HK-2 (cell line): ENCODE measurements at regions not wholly inside any gene's neighbourhood (a gene's known extent, or its start where the extent isn't known, plus 50 kb on each side); places are given as distances from the start of the nearest gene placed in this dataset.
"Not testable (repeated sequence)": the region's sequence is repeated elsewhere in the genome, so short reads cannot be mapped to it uniquely, and the experiment has no call there.

Source experiments
- DNase-seq: peaks from one replicate; pipeline ENCODE4 v3.0.0-alpha.2; 2018; ENCODE audit not compliant: unreplicated experiment

GRCh38 chr21:28877318-28877884 lies 115.3 kb downstream of the LTN1 start:
- no peak for DNase-seq

GRCh38 chr21:28875078-28875477 lies 117.6 kb downstream of the LTN1 start:
- DNase-seq, result no peak

GRCh38 chr21:28872218-28872617 lies 120.5 kb downstream of the LTN1 start:
- no peak for DNase-seq

GRCh38 chr21:28871388-28872010 lies 121.2 kb downstream of the LTN1 start:
- no peak for DNase-seq

DNA sequence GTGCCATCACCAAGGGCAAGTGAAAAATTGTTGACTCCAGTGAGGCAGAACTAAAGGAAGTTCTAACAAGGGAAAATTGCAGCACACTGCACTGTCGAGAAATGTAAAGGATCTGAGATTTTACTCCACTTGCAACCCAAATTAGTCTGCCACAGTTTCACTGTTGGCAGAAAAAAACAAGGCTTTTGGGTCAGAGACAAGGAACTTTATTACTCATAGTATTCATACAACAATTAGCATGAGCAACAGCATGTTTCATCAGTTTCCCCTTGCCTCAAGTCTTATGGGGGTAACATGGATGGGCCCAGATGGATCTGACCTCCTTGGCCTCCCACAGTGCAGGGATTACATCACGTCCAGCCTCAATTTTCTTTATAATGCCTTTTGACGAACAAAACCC lies 125.3 kb downstream of the LTN1 start:
- no peak for DNase-seq

DNA sequence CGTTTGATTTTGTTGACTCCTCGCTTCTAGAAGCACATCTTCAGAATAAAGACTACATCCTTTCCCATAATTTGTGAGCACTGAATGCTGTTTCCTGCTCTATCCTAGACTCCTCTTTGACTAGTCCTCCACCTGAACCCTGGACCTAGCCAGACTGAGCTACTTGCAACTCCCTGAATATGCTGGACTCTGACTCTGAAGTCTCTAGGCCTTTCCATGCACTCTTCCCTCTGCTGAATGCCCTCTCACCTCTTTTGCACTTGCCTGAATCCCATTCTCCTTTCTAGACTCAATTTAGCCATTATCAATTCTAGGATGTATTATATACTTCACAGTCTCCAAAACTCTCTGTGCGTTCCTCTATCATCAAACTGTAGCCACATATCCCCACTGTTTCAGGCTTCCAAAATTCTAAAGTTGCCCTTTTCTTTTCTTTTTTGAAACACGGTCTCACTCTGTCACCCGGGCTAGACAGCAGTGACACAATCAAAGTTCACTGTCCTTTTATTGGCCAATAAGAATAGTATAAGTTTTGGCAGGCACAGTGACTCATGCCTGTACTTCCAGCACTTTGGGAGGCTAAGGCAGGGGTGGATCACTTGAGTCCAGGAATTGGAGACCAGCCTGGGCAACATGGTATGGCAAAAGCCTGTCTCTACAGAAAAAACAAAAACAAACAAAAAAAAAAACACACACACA lies 127.0 kb downstream of the LTN1 start:
- DNase-seq, result no peak

DNA sequence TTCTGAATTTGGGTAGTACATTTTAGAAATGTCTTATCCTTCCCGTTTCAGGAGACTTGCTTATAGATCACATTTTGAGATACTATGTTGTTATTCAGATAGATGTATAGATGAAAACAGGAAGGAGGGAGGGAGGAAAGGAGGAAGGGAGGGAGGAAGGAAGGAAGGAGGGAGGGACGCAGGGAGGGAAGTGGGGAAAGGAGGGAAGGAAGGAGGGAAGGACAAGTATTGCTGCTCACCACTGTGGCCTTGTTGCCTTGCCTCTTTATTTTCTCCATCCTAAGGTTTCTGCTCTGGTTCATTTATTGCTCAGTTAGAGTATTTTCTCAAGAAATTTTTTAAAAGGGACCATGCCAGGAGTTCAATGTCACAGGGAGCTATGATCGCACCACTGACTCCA lies 134.3 kb downstream of the LTN1 start:
- no peak for DNase-seq

DNA sequence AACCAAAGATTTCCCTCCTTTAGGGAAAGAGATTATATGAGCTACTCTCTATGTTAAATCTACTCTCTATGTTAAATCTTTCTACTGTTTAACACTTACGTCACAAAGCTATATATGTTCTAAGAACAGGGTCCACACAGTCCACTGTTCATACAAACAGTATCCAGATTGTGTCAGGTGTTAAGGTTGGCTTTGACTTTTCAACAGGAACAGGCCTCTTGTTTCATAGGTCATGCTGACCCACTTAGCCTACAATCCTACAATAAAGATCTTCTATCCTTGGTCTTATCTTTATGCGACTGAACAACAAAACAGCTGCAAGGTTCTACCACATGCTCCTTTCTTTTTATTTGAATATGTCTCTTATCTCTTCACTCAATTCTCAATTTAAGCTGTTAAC lies 134.9 kb downstream of the LTN1 start:
- DNase-seq, result no peak

DNA sequence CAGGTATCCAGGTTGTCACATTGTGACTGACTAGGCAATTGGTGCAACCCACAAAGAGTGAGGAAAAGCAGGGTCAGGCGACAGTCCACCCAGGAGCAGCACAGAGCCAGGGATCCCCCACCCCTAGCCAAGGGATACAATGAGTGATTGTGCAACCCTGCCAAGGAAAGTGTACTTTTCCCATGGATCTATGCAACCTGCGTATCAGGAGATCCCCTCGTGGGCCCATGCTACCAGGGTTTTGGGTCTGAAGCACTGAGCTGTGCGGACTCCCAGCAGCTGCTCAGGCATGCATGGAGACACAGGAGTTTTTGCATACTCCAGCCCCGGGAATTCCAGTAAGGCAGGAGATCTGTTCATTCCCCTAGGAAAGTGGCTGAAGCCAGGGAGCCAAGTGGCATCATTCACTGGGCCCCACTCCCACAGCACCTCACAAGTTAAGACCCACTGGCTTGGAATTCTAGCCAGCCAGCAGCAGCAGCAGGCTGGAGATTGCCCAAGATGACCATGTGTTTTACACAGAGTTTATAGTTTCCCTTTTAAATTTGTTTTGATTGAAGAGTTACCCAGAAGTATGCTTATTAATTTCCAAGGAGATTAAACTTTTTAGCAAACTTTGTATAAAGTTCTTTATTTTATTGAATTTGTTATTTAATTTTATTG lies 136.0 kb downstream of the LTN1 start:
- no peak for DNase-seq

DNA sequence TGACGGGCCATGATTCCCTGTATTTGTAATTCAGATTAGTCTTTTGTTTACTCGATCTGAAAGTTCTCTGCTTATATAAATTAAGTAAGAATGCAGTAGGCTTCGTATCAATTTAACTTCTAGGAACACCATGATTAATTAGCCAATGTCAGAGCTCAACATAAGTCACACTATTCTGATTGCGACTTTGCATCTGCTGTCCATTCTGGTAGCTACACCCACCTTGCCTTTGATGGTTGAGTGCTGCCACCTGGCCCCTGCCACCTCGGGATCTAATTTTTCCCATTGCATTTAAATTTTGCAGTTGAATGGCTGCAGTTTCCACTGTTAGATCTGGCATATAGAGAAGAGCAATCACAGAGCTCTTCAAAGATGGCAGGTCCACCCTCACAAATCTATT lies 140.0 kb downstream of the LTN1 start:
- DNase-seq, result no peak

DNA sequence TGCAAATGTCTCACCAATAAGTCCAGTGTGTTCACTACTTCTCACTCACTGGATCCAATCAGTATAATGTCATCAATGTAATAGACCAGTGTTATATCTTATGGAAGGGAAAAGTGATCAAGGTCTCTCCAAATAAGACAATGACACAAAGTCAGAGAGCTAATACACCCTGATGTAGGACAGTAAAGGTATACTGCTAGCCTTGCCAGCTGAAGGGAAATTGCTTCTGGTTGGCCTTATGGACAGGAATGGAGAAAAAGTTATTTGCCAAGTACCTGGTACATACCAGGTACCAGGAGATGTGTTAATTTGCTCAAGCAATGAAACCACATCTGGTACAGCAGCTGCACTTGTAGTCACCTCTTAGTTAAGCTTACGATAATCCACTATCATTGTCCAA lies 141.0 kb downstream of the LTN1 start:
- DNase-seq, result no peak

GRCh38 chr21:28839237-28839636 lies 153.4 kb downstream of the LTN1 start:
- not testable (repeated sequence) for DNase-seq

DNA sequence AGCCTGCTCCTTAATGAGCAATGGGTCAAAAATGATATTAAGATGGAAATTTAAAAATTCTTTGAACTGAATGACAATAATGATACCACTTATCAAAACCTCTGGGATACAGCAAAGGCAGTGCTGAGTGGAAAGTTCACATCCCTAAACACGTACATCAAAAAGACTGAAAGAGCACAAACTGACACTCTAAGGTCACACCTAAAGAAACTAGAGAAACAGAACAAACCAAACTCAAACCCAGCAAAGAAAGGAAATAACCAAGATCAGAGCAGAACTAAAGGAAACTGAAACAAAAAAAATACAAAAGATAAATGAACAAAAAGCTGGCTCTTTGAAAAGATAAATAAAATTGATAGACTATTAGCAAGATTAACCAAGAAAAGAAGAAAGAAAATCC lies 155.3 kb downstream of the LTN1 start:
- not testable (repeated sequence) for DNase-seq

GRCh38 chr21:28836588-28836987 lies 156.1 kb downstream of the LTN1 start:
- not testable (repeated sequence) for DNase-seq

- DNase-seq, result no peak
Measured at GRCh38 chr21:28834335-28835238, 158.1 kb downstream of the LTN1 start.

- DNase-seq, result no peak
Measured at GRCh38 chr21:28833609-28834008, 159.1 kb downstream of the LTN1 start.

DNA sequence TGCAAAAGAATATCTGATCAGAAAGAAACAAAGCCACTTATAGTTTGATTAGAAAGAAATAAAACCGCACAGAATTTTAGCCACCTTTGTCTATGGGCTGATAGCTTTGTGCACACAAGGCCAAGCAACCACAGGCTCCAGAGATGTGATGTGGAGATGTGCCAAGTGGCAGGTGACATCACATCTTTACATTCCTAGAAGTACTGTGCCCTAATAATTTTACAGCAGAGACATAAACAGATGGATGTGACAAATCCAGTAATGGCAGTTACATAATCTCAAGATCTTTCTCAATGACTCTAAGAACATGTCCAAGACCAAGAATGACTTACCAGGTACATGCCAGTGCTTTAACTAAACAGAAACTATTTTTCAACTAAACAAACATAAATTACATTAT lies 159.5 kb downstream of the LTN1 start:
- DNase-seq, result no peak

- no peak for DNase-seq
Measured at GRCh38 chr21:28832715-28833061, 160.0 kb downstream of the LTN1 start.

DNA sequence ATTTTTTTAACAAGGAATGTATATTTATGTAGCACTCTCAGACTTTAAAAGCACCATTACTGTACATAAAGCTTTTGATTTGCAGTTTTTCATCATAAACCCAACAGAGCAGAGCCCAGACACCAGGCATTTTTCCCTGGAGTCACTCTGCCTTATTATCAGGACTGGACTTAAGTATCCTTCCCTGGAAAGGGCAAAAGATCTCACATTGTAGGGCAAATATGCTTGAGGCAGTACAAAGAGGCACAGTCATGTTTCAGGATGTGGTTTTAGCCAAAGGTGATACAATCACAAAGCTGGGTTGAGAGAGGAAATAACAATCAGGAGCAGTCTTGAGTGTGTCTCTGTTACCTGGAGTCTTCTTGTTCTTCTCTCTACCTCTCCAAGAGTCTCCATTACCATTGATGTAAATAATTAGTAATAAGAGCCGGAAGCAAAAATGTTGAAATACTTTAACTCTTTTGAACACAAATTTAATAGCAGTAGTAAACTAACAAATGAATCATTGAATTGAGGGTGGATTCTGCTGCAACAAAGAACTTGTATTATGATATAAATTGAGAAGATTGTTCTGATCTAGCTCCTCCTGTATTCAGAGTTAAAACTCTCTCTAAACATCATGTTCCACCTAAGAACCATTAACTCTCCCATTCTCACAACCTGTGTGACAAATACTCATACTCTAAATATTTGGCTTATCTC lies 160.5 kb downstream of the LTN1 start:
- no peak for DNase-seq

GRCh38 chr21:28828981-28829380 lies 163.7 kb downstream of the LTN1 start:
- no peak for DNase-seq

DNA sequence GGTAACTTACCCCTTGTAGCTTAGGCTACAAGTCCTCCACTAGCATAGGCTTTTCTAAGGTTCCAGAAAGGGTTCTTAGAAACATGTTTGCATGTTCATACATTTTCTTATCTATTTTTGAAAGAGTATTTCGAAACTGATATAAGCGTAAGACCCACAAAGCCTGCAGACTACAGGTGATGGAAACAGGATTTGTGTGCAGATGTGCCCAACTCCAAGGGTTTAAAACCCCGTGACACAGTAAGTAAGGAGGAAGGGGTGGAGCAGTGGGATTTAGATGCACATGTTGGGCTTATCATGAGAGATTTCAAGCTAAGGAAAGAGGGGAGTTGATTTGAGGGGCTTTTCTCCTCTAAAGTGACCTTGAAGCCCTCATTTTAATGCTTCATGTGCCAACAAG lies 164.7 kb downstream of the LTN1 start:
- DNase-seq, result no peak
